Left ventricle myocardium inferior (tissue), 1 donor: ENCODE measurements at regions not wholly inside any gene's neighbourhood (a gene's known extent, or its start where the extent isn't known, plus 50 kb on each side); places are given as distances from the start of the nearest gene placed in this dataset.

Experiments
- DNase-seq: peaks from one replicate; pipeline ENCODE4 v3.0.0-alpha.2; 2020
- H3K27ac ChIP-seq: fragments of 200-600 bp; replicated peaks from 2 replicates; pipeline ENCODE4 v1.8.0; 2021
- H3K27me3 ChIP-seq: fragments of 200-600 bp; 2 replicates; pipeline ENCODE4 v1.8.0; 2021; ENCODE audit warnings: low read depth
- H3K36me3 ChIP-seq: fragments of 200-600 bp; 2 replicates; pipeline ENCODE4 v1.8.0; 2021
- H3K4me1 ChIP-seq: fragments of 200-600 bp; 2 replicates; pipeline ENCODE4 v1.8.0; 2021
- H3K4me3 ChIP-seq: fragments of 200-600 bp; 2 replicates; pipeline ENCODE4 v1.8.0; 2021; ENCODE audit warnings: mild to moderate bottlenecking, moderate library complexity
- H3K9me3 ChIP-seq: fragments of 200-600 bp; replicated peaks from 2 replicates; pipeline ENCODE4 v1.8.0; 2021
- intact Hi-C: fragments of 100-400 bp; cut with micrococcal nuclease; formaldehyde crosslinking; loops from one replicate; pipeline ENCODE4 v1.11.0; 2022
- TF ChIP-seq, protein P1 (sequence below): fragments of 200-600 bp; IDR thresholded peaks from 2 replicates; pipeline ENCODE4 v1.8.0; 2021; ENCODE audit warnings: antibody characterized with exemption, mild to moderate bottlenecking, borderline replicate concordance
- donor health status: DM: no; HTN: yes; CAD: no; lungs with severe emphysema.

GRCh38 chr16:66103211-66103610 is 263.3 kb upstream of the CDH5 start:
- H3K4me1 ChIP-seq: peaks cover 6% of the 10 kb centered on the region
- peaks cover 13% of the 10 kb centered on the region for H3K27me3 ChIP-seq
- H3K27ac ChIP-seq: no peak overlapping the region
- no peaks in the 10 kb centered on the region for H3K36me3 ChIP-seq
- intact Hi-C loops: no loop called here
- H3K4me3 ChIP-seq: no peak overlapping the region
- TF ChIP-seq, protein P1, sequence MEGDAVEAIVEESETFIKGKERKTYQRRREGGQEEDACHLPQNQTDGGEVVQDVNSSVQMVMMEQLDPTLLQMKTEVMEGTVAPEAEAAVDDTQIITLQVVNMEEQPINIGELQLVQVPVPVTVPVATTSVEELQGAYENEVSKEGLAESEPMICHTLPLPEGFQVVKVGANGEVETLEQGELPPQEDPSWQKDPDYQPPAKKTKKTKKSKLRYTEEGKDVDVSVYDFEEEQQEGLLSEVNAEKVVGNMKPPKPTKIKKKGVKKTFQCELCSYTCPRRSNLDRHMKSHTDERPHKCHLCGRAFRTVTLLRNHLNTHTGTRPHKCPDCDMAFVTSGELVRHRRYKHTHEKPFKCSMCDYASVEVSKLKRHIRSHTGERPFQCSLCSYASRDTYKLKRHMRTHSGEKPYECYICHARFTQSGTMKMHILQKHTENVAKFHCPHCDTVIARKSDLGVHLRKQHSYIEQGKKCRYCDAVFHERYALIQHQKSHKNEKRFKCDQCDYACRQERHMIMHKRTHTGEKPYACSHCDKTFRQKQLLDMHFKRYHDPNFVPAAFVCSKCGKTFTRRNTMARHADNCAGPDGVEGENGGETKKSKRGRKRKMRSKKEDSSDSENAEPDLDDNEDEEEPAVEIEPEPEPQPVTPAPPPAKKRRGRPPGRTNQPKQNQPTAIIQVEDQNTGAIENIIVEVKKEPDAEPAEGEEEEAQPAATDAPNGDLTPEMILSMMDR: no peak
- no peak for DNase-seq
- H3K9me3 ChIP-seq: no peaks in the 10 kb centered on the region

- H3K27me3 ChIP-seq: peaks cover 27% of the 10 kb centered on the region
- no peak overlapping the region for H3K27ac ChIP-seq
- intact Hi-C loops: no loop called here
- DNase-seq: no peak
- H3K4me1 ChIP-seq: peaks cover 6% of the 10 kb centered on the region
- TF ChIP-seq, protein P1: no peak
- no peak overlapping the region for H3K4me3 ChIP-seq
- H3K36me3 ChIP-seq: no peaks in the 10 kb centered on the region
- H3K9me3 ChIP-seq: no peaks in the 10 kb centered on the region
These were observed 267.2 kb upstream of the CDH5 start for GRCh38 chr16:66099306-66099705.

DNA sequence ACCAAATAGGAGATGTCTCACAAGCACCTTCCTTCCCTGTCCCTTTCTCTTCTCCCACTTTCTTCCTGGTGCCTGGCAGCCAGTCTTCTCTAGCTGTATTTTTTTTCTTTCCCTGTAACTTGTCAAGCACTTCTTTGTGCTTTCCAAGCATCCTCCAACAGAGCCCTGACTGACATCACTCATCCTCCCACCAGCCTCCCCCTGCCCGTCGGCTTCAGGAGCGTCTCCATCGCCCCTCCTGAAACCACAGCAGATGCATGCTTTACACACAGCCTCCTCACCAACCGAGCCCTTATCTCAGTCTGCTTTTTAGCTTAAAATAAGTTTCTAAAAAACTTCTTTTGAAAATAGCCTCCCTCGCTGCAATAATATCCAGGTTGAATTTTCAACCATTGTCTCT is 268.7 kb upstream of the CDH5 start:
- H3K4me3 ChIP-seq: no peak overlapping the region
- TF ChIP-seq, protein P1: no peak
- no peaks in the 10 kb centered on the region for H3K4me1 ChIP-seq
- H3K36me3 ChIP-seq: no peaks in the 10 kb centered on the region
- H3K27ac ChIP-seq: no peak overlapping the region
- no peak for DNase-seq
- no peaks in the 10 kb centered on the region for H3K9me3 ChIP-seq
- intact Hi-C loops: no loop called here
- H3K27me3 ChIP-seq: peaks cover 27% of the 10 kb centered on the region

DNA sequence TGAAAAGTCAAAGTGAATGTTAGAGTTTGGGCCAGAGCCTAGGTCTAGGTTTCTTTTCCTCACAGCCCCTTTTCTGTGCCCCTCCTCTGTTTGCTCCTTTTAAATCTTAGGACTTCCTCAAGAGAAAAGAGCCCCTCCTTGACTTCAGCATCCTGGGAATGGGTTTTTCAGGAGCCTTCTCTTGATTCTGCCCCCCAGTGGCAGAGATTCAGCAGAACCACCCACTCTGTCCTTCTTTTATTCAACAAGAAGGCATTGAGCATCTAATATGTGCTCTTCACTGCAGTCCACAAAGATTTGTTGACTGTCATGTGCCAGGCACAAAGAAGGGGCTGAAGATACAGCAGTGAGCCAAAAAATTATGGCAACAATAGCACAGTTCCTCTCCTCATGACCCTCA is 270.8 kb upstream of the CDH5 start:
- no peaks in the 10 kb centered on the region for H3K36me3 ChIP-seq
- H3K27me3 ChIP-seq: peaks cover 27% of the 10 kb centered on the region
- intact Hi-C loops: no loop called here
- no peak for DNase-seq
- no peaks in the 10 kb centered on the region for H3K4me1 ChIP-seq
- no peaks in the 10 kb centered on the region for H3K9me3 ChIP-seq
- no peak overlapping the region for H3K27ac ChIP-seq
- TF ChIP-seq, protein P1: no peak
- no peak overlapping the region for H3K4me3 ChIP-seq

- TF ChIP-seq, protein P1: no peak
- intact Hi-C loops: no loop called here
- Histone ChIP-seq H3K9me3 (no peaks in the 10 kb centered on the region), H3K27ac (no peak overlapping the region), H3K36me3 (no peaks in the 10 kb centered on the region), H3K4me1 (no peaks in the 10 kb centered on the region), H3K4me3 (no peak overlapping the region), H3K27me3 (peaks cover 14% of the 10 kb centered on the region)
- DNase-seq: no peak
These were observed 273.3 kb upstream of the CDH5 start for GRCh38 chr16:66093191-66093590.

DNA sequence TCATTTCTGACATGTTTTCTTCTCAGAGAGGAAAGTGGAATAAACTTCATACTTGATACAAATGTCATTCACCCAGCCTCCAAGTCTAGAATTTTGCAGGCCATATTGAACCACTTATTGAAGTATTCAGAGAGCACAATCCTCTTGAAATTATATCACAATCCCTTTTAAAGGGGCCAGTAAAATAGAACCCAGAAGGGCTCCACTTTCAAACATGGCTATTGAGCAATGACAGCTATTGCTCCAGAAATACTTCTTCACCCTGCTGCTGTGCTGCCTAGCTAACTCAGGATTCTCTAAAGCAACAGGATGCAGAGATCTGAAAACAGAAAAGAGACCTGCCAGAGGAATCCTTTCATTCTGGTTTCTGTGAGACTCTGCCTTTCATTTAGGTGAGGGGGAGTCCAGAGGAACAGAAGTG is 275.0 kb upstream of the CDH5 start:
- TF ChIP-seq, protein P1: no peak
- Histone ChIP-seq H3K36me3 (no peaks in the 10 kb centered on the region), H3K27me3 (peaks cover under 1% of the 10 kb centered on the region), H3K4me3 (no peak overlapping the region), H3K4me1 (no peaks in the 10 kb centered on the region), H3K9me3 (no peaks in the 10 kb centered on the region), H3K27ac (no peak overlapping the region)
- DNase-seq: no peak
- intact Hi-C loops: no loop called here
